ENCODE measurements at regions not wholly inside any gene's neighbourhood (a gene's known extent, or its start where the extent isn't known, plus 50 kb on each side); places are given as distances from the start of the nearest gene placed in this dataset.

GRCh38 chr18:71456206-71456605, 1087.9 kb downstream of the CBLN2 start:
- no peak overlapping the region for H3K4me3 ChIP-seq (ENCODE audit: low read depth, low read length)
- in situ Hi-C loops (cut with HindIII; ENCODE audit: low pct_ligation_motif_present, low sequenced_read_pairs): no loop called here
- no peak for TF ChIP-seq CTCF (IDR thresholded peaks at IDR 0.05; ENCODE audit: low read depth, low read length, missing control alignments)
- no peak overlapping the region for H3K27ac ChIP-seq
- no peak for DNase-seq
- H3K36me3 ChIP-seq (replicated peaks): no peaks in the 10 kb centered on the region
- no peaks in the 10 kb centered on the region for H3K27me3 ChIP-seq (replicated peaks)

GRCh38 chr18:71450257-71450656, 1093.9 kb downstream of the CBLN2 start:
- no peaks in the 10 kb centered on the region for H3K36me3 ChIP-seq (replicated peaks)
- H3K27me3 ChIP-seq (replicated peaks): no peaks in the 10 kb centered on the region
- H3K27ac ChIP-seq: no peak overlapping the region
- no peak for TF ChIP-seq CTCF (IDR thresholded peaks at IDR 0.05; ENCODE audit: low read depth, low read length, missing control alignments)
- H3K4me3 ChIP-seq (ENCODE audit: low read depth, low read length): no peak overlapping the region
- in situ Hi-C loops (cut with HindIII; ENCODE audit: low pct_ligation_motif_present, low sequenced_read_pairs): no loop called here
- no peak for DNase-seq

- Histone ChIP-seq H3K27ac (no peak overlapping the region), H3K27me3 (replicated peaks) (no peaks in the 10 kb centered on the region), H3K4me3 (ENCODE audit: low read depth, low read length) (no peak overlapping the region), H3K36me3 (replicated peaks) (no peaks in the 10 kb centered on the region)
- in situ Hi-C loops (cut with HindIII; ENCODE audit: low pct_ligation_motif_present, low sequenced_read_pairs): no loop called here
- TF ChIP-seq CTCF (IDR thresholded peaks at IDR 0.05; ENCODE audit: low read depth, low read length, missing control alignments): no peak
- peak; percentile 27 for DNase-seq
These were observed 1100.2 kb downstream of the CBLN2 start for GRCh38 chr18:71443706-71444480.

- TF ChIP-seq CTCF (IDR thresholded peaks at IDR 0.05; ENCODE audit: low read depth, low read length, missing control alignments): no peak
- no peak overlapping the region for H3K27ac ChIP-seq
- no peaks in the 10 kb centered on the region for H3K27me3 ChIP-seq (replicated peaks)
These were observed 1101.4 kb downstream of the CBLN2 start for GRCh38 chr18:71442731-71443141.

GRCh38 chr18:71441156-71441555, 1103.0 kb downstream of the CBLN2 start:
- in situ Hi-C loops (cut with HindIII; ENCODE audit: low pct_ligation_motif_present, low sequenced_read_pairs): no loop called here
- Histone ChIP-seq H3K27me3 (replicated peaks) (no peaks in the 10 kb centered on the region), H3K27ac (no peak overlapping the region), H3K4me3 (ENCODE audit: low read depth, low read length) (no peak overlapping the region), H3K36me3 (replicated peaks) (no peaks in the 10 kb centered on the region)
- DNase-seq: no peak
- no peak for TF ChIP-seq CTCF (IDR thresholded peaks at IDR 0.05; ENCODE audit: low read depth, low read length, missing control alignments)

More at GRCh38 chr18:71442731-71443141, 1101.4 kb downstream of the CBLN2 start:
- H3K36me3 ChIP-seq (replicated peaks): no peaks in the 10 kb centered on the region
- in situ Hi-C loops (cut with HindIII; ENCODE audit: low pct_ligation_motif_present, low sequenced_read_pairs): no loop called here
- H3K4me3 ChIP-seq (ENCODE audit: low read depth, low read length): no peak overlapping the region
- DNase-seq: no peak

- in situ Hi-C loops (cut with HindIII; ENCODE audit: low pct_ligation_motif_present, low sequenced_read_pairs): no loop called here
- no peak for DNase-seq
- Histone ChIP-seq H3K27ac (no peak overlapping the region), H3K4me3 (ENCODE audit: low read depth, low read length) (no peak overlapping the region), H3K36me3 (replicated peaks) (no peaks in the 10 kb centered on the region), H3K27me3 (replicated peaks) (no peaks in the 10 kb centered on the region)
- no peak for TF ChIP-seq CTCF (IDR thresholded peaks at IDR 0.05; ENCODE audit: low read depth, low read length, missing control alignments)
These were observed 1106.6 kb downstream of the CBLN2 start for GRCh38 chr18:71437511-71437910.

Measured in brain microvascular endothelial cell (primary cell).